Astrocyte of the hippocampus (primary cell): ENCODE measurements at regions not wholly inside any gene's neighbourhood (a gene's known extent, or its start where the extent isn't known, plus 50 kb on each side); places are given as distances from the start of the nearest gene placed in this dataset.

Source experiments
- DNase-seq: peaks from one replicate; pipeline ENCODE4 v3.0.0; 2011; ENCODE audit warnings: low read depth, low spot score

DNA sequence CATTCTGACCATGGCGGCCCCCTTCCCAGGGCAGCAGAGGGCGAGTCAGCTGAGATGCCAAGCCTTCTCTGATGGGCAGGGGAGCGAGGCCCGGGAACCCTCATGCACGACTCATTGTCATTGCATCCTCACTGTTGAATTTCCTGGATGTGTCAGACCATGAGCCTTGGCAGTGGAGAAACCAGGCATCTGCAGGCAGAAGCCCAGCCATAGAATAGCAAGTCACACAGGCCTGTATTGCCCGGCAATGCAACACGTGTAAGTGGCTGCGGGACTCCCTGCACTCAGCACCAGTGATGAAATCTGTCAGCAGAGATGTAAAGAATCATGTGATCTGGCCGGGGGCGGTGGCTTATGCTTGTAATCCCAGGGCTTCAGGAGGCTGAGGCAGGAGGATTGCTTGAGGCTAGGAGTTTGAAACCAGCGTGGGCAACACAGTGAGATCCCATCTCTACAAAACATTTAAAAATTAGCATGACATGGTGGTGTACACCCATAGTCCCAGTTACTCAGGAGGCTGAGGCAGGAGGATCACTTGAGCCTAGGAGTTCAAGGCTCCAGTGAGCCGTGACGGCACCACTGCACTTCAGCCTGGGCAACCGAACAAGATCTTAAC lies 199.7 kb downstream of the KATNAL1 start:
- DNase-seq = no peak

GRCh38 chr13:30107121-30107520 lies 200.2 kb downstream of the KATNAL1 start:
- no peak for DNase-seq

- DNase-seq = no peak
Observed at GRCh38 chr13:30105381-30105780, 202.0 kb downstream of the KATNAL1 start.

DNA sequence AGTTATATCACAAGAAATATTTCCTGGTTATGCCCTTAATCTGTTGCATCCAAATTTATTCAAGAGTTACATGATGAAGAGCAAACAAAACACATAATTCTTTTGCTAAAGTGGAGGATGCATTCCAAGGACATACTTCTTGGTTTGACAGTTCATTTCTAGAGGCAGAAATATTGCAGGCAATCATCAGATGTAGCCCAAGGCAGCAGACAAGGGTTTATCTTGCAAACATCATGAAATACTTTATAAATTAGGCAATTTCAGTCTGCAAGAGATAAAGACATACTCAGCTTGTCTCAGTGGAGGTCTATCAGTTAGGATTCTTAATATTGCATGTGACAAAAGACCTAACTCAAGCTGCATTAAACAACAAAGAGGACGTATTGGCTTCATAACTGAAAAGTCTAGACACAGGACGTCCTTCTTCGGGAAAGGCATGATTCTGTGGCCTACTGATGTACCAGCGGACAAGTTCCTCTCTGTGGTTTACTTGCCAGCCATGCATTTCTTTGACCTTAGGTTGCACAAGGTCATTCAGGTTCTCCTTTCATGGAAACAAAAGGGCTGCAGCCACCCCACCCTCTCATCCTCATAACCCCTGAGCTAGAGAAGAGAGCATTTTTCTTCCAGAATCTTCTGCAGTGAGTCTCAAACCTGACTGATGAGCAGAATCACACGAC lies 204.1 kb downstream of the KATNAL1 start:
- DNase-seq = no peak

DNA sequence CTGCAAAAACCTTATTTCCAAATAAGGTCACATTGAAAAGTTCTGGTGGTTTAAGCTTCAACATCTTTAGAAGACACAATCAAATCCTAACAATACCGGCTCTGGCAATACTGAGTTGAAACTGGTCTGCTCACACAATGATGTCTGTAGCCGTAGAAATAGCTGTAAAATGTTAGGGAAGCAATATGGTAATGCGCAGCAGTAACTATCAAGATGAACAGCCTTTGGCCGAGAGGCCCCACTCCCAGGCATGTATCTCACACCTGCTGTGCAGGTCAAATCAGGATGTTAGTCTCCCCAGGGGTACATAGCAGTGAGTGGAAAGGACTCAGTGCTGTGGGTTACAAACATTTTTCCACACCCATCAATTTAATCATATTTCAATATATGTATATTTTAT lies 207.1 kb downstream of the KATNAL1 start:
- no peak for DNase-seq

DNA sequence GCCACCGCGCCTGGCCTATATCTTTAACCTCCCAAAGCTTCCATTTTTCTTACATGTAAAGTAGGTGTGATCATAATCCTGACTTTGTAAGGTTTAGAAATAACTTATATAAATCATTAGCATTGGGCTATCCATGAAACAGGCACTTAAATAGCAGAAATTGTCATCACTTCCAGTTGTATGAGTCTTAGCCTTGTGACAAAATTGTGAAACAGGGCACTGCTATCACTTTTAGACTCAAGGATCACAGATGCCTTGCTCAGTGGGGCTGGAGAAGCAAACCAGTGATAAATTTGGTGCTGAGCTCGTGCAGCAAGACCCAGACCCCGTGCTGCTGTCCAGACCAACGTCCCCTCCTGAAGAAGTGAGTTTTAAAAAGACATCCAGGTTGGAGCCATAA lies 209.7 kb downstream of the KATNAL1 start:
- no peak for DNase-seq

DNA sequence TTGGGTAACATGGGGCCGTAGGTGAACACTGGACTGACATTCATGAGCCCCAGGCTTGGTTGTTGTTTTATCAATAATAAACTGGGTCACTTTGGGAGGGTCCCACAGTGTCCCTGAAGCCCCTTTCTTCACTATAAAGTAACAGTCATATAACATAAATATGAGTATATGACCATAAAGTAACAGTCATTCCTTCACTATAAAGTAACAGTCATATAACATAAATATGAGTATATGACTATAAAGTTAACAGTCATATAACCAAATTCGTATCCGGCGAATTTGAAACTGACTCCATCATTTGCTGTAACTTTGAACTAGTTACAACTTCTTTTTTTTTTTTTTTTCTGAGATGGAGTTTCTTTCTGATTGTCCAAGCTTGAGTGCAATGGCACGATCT lies 210.3 kb downstream of the KATNAL1 start:
- no peak for DNase-seq

- DNase-seq = no peak
Observed at GRCh38 chr13:30094015-30094414, 213.3 kb downstream of the KATNAL1 start.

DNA sequence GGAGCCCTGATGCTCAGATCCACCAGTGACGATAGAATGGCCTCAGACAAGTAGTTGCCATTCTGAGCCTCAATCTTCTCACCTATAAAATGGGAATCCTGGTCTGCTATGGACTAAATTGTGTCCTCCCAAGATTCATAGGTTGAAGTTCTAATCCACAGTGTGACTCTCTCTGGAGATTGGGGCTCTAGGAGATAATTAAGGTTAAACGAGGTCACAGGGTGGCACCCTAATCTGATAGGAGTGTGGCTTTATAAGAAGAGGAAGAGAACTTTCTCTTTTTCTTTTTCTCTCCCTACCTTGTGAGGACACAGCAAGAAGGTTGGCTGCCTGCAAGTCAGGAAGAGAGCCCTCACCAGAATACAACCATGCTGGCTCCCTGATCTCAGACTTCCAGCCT lies 214.1 kb downstream of the KATNAL1 start:
- DNase-seq = no peak

- no peak for DNase-seq
Observed at GRCh38 chr13:30091691-30092090, 215.7 kb downstream of the KATNAL1 start.

DNA sequence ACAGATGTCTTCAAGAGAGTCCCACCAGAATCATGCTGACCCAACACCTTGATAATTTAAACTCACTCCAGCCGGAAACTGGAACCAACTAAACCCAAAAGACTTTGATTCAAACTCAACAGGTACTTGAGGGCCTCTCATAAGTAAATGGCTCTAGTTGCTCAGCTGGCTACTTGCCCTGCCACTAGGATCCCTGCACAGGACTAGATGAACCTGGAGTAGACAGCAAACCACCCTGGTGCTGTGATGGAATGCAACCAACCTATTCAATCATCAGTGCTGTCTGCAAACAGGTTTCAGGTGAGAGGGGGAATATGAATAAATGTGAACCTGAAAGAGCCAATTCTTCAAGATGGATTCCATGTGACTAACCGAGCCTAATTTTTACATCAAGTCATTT lies 216.3 kb downstream of the KATNAL1 start:
- DNase-seq = no peak

DNA sequence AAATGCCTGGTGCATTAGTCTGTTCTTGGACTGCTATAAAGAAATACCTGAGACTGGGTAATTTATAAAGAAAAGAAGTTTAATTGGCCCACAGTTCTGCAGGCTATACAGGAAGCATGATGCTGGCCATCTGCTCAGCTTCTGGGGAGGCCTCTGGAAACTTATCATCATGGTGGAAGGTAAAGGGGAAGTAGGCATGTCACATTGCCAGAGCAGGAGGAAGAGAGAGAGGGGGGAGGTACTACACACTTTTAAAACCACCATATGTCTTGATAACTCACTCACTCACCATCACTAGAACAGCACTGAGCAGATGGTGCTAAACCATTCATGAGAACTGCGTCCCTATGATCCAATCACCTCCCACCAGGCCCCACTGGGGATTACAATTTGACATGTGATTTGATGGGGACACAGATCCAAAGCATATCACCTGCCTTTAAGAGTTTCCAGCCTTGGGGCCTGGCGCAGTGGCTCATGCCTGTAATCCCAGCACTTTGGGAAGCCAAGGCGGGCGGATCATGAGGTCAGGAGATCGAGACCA lies 219.0 kb downstream of the KATNAL1 start:
- DNase-seq = no peak

DNA sequence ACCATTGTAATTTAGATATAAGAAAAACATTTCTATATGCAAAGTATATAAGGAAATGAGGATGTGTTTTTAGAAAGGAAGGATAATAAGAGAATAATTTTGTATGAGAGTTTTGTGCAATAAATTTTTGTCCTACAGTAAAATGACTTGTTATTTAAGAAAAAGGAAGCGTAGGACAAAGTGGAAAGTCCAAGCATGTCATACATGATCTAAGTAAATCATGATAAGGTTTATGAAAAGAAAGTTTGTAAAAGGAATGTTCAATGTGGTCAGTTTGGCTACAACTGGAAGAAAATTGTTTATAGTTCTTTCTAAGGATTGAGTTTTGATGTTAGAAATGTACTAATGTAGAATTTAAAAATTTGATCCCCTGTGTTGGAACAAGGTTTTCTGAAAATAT lies 222.3 kb downstream of the KATNAL1 start:
- DNase-seq = no peak

DNA sequence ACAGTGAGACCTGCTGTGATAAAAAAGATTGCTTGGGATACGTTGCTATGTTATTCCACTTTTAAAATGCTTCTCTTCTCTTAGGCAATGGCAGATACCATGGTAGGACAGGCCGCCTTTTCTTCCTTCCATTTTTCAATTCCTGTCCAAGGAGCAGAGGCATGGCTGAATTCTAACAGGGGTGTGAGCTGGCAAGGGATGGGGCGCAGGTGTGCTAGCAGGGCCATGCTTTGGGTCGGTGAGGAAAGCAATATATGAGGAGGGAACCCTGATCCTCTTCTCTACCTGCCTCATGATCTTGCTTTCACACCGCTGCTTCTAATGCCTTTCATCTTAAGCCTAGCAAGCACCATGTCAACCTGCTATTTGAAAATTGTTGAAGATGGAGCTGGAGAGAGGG lies 225.0 kb downstream of the KATNAL1 start:
- DNase-seq = no peak

- no peak for DNase-seq
Observed at GRCh38 chr13:30081331-30081730, 226.0 kb downstream of the KATNAL1 start.

- DNase-seq = no peak
Observed at GRCh38 chr13:30079501-30079900, 227.8 kb downstream of the KATNAL1 start.

DNA sequence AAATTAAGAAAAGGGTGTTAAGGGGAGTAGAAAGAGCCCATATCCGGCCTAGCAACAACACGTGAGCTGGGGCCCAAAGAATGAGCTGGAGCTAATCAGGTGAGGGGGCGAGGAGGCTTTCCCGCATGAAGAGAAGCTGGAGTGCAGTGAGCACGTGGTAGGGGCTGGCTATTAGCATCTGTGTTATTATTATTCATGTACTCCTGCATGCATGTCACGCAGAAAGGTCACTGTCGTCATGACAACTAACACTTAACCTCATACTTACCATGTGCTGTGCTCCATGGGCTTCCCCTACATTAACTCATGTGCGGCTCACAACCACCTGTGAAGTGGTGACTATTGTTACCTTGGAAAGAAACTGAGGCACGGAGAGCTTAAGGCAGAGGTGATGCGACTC lies 227.6 kb upstream of the UBL3 start:
- no peak for DNase-seq

GRCh38 chr13:30077240-30077735 lies 226.9 kb upstream of the UBL3 start:
- no peak for DNase-seq

- DNase-seq = no peak
Observed at GRCh38 chr13:30074955-30075614, 224.7 kb upstream of the UBL3 start.

DNA sequence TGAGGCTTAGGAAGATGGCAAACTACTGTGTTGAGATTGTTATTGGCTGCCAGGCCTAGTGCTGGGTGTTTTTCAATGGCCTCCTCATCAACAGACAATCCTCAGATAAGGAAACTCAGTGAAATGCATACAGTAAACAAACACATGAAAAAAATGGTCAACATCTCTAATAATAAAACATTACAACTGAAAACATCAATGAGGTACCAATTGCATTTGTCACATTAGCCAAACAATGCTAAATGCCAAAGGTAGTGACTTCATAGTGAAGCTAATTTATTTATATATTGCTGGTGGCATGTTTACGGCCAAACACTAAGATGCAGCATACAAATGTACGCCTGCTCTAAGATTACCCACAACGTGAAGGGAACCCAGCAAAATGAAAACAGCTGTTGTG lies 224.0 kb upstream of the UBL3 start:
- DNase-seq = no peak

- no peak for DNase-seq
Observed at GRCh38 chr13:30072818-30073186, 222.4 kb upstream of the UBL3 start.

DNA sequence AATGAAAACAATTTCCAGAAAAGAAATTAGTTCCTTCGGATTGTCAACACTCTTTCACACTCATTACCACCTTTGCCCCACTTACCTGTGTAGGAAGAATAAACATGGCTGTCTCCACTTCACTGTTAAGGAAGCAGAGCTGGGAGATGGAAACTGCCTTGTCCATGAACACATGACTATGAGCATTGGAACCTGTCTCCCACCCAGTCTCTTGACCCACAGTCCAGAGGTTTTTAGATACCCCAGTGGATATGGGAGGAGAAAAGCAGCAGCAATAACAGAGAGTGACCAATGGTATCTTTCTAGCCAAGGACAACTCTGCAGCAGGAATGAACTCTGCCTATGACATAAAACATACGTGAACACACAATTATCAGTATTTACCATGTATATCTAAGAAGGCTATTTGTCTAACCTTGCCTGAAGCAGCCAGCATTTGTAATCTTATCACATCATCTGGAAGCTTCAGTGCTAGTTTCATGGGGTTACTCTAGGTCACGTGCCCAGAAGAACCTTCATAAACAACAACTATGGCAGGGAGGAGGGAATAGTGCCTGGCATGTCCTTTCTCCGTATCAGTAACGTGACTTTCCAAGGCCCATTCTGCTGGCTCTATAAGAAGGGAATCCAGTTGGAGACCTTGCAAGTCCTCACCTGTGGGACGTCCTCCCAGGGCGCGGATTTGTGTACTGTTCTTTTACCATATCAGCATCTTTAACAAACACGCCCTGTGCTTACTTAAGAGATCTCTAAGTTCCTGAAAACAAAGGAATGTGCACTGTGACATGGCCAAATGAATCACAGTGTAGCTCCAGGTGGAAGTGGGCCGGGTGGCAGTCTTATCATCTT lies 221.8 kb upstream of the UBL3 start:
- DNase-seq = no peak
